ACC112 (cell line): ENCODE measurements at regions not wholly inside any gene's neighbourhood (a gene's known extent, or its start where the extent isn't known, plus 50 kb on each side); places are given as distances from the start of the nearest gene placed in this dataset.
"Not testable (repeated sequence)": the region's sequence is repeated elsewhere in the genome, so short reads cannot be mapped to it uniquely, and the experiment has no call there.

Experiments used
- H2AFZ ChIP-seq: fragments of 200-600 bp; sonication (generic); one replicate; pipeline ENCODE4 v1.6.0; 2017; ENCODE audit warnings: antibody characterized with exemption, low read length; ENCODE audit not compliant: unreplicated experiment
- H3K27ac ChIP-seq: fragments of 200-600 bp; sonication (generic); 2 replicates; pipeline ENCODE4 v1.5.1; 2014; ENCODE audit warnings: low read depth, mild to moderate bottlenecking, antibody characterized with exemption, low read length, moderate library complexity
- H3K27me3 ChIP-seq: fragments of 200-600 bp; sonication (generic); 2 replicates; pipeline ENCODE4 v1.6.1; 2014; ENCODE audit warnings: mild to moderate bottlenecking, antibody characterized with exemption, low read length, moderate library complexity, mixed read lengths; ENCODE audit not compliant: insufficient read depth
- H3K36me3 ChIP-seq: fragments of 200-600 bp; sonication (generic); 2 replicates; pipeline ENCODE4 v1.6.1; 2016; ENCODE audit warnings: mild to moderate bottlenecking, antibody characterized with exemption, low read length, moderate library complexity, mixed read lengths; ENCODE audit not compliant: insufficient read depth
- H3K4me1 ChIP-seq: fragments of 200-600 bp; sonication (generic); one replicate; pipeline ENCODE4 v1.6.1; 2016; ENCODE audit warnings: low read length, mixed read lengths; ENCODE audit not compliant: insufficient read depth, unreplicated experiment, control insufficient read depth
- H3K4me3 ChIP-seq: fragments of 200-600 bp; sonication (generic); 2 replicates; pipeline ENCODE4 v1.5.1; 2014; ENCODE audit warnings: mild to moderate bottlenecking, low read depth, low read length
- H3K79me2 ChIP-seq: fragments of 200-600 bp; sonication (generic); one replicate; pipeline ENCODE4 v1.6.0; 2016; ENCODE audit warnings: low read length; ENCODE audit not compliant: control insufficient read depth, unreplicated experiment, insufficient read depth

GRCh38 chr14:53620317-53620716, 336.3 kb downstream of the BMP4 start:
- H3K4me3 ChIP-seq = no peak overlapping the region
- no peak overlapping the region for H3K27ac ChIP-seq
- H3K27me3 ChIP-seq = peaks cover 12% of the 10 kb centered on the region
- no peaks in the 10 kb centered on the region for H3K36me3 ChIP-seq
- H3K4me1 ChIP-seq = no peaks in the 10 kb centered on the region
- H2AFZ ChIP-seq = no peak overlapping the region
- no peaks in the 10 kb centered on the region for H3K79me2 ChIP-seq

- no peak overlapping the region for H2AFZ ChIP-seq
- no peak overlapping the region for H3K27ac ChIP-seq
These were observed 336.9 kb downstream of the BMP4 start for GRCh38 chr14:53619691-53620231.

GRCh38 chr14:53616536-53616935, 340.1 kb downstream of the BMP4 start:
- H3K27me3 ChIP-seq, H3K4me3 ChIP-seq, H3K79me2 ChIP-seq, H3K4me1 ChIP-seq, H3K36me3 ChIP-seq, H2AFZ ChIP-seq, H3K27ac ChIP-seq: not testable (repeated sequence)

More at GRCh38 chr14:53619691-53620231, 336.9 kb downstream of the BMP4 start:
- peaks cover 6% of the 10 kb centered on the region; the same call in 1 of the 2 replicates for H3K27me3 ChIP-seq
- H3K4me1 ChIP-seq = no peaks in the 10 kb centered on the region
- no peaks in the 10 kb centered on the region for H3K36me3 ChIP-seq
- H3K79me2 ChIP-seq = no peaks in the 10 kb centered on the region
- no peak overlapping the region for H3K4me3 ChIP-seq

- no peaks in the 10 kb centered on the region for H3K27me3 ChIP-seq
- H3K4me1 ChIP-seq = no peaks in the 10 kb centered on the region
- H3K79me2 ChIP-seq = no peaks in the 10 kb centered on the region
- H3K27ac ChIP-seq = no peak overlapping the region
- H2AFZ ChIP-seq = no peak overlapping the region
- H3K36me3 ChIP-seq = no peaks in the 10 kb centered on the region
- no peak overlapping the region for H3K4me3 ChIP-seq
These were observed 341.4 kb downstream of the BMP4 start for GRCh38 chr14:53615252-53615651.

GRCh38 chr14:53613404-53614253, 343.0 kb downstream of the BMP4 start:
- Histone ChIP-seq H3K4me1 (no peaks in the 10 kb centered on the region), H2AFZ (no peak overlapping the region)

GRCh38 chr14:53610947-53611346, 345.7 kb downstream of the BMP4 start:
- H3K4me3 ChIP-seq = no peak overlapping the region
- no peaks in the 10 kb centered on the region for H3K36me3 ChIP-seq
- no peak overlapping the region for H3K27ac ChIP-seq
- peaks cover 6% of the 10 kb centered on the region for H3K27me3 ChIP-seq
- H3K4me1 ChIP-seq = no peaks in the 10 kb centered on the region
- no peak overlapping the region for H2AFZ ChIP-seq
- H3K79me2 ChIP-seq = no peaks in the 10 kb centered on the region

More at GRCh38 chr14:53613404-53614253, 343.0 kb downstream of the BMP4 start:
- Histone ChIP-seq H3K36me3 (no peaks in the 10 kb centered on the region), H3K27me3 (peaks cover 6% of the 10 kb centered on the region; the same call in 1 of the 2 replicates), H3K79me2 (no peaks in the 10 kb centered on the region), H3K27ac (no peak overlapping the region), H3K4me3 (no peak overlapping the region)

GRCh38 chr14:53609009-53609408, 347.6 kb downstream of the BMP4 start:
- Histone ChIP-seq H3K79me2 (no peaks in the 10 kb centered on the region), H2AFZ (no peak overlapping the region), H3K27ac (no peak overlapping the region), H3K4me3 (no peak overlapping the region), H3K4me1 (no peaks in the 10 kb centered on the region), H3K36me3 (no peaks in the 10 kb centered on the region), H3K27me3 (peaks cover 9% of the 10 kb centered on the region)

GRCh38 chr14:53608369-53608768, 348.3 kb downstream of the BMP4 start:
- H2AFZ ChIP-seq = no peak overlapping the region
- peaks cover 9% of the 10 kb centered on the region for H3K27me3 ChIP-seq
- no peaks in the 10 kb centered on the region for H3K36me3 ChIP-seq
- H3K27ac ChIP-seq = no peak overlapping the region
- no peaks in the 10 kb centered on the region for H3K79me2 ChIP-seq
- no peak overlapping the region for H3K4me3 ChIP-seq
- H3K4me1 ChIP-seq = no peaks in the 10 kb centered on the region

GRCh38 chr14:53606203-53606602, 350.4 kb downstream of the BMP4 start:
- Histone ChIP-seq H3K27ac (no peak overlapping the region), H2AFZ (no peak overlapping the region), H3K27me3 (peaks cover 21% of the 10 kb centered on the region), H3K4me1 (no peaks in the 10 kb centered on the region), H3K79me2 (no peaks in the 10 kb centered on the region), H3K4me3 (no peak overlapping the region), H3K36me3 (no peaks in the 10 kb centered on the region)

GRCh38 chr14:53605562-53605961, 351.1 kb downstream of the BMP4 start:
- Histone ChIP-seq H3K27me3 (peaks cover 21% of the 10 kb centered on the region), H2AFZ (no peak overlapping the region), H3K79me2 (no peaks in the 10 kb centered on the region), H3K36me3 (no peaks in the 10 kb centered on the region), H3K27ac (no peak overlapping the region), H3K4me1 (no peaks in the 10 kb centered on the region), H3K4me3 (no peak overlapping the region)

- no peaks in the 10 kb centered on the region for H3K36me3 ChIP-seq
- H3K79me2 ChIP-seq = no peaks in the 10 kb centered on the region
- no peak overlapping the region for H3K27ac ChIP-seq
- peaks cover 23% of the 10 kb centered on the region for H3K27me3 ChIP-seq
- no peak overlapping the region for H2AFZ ChIP-seq
- no peak overlapping the region for H3K4me3 ChIP-seq
- H3K4me1 ChIP-seq = no peaks in the 10 kb centered on the region
These were observed 352.6 kb downstream of the BMP4 start for GRCh38 chr14:53603994-53604393.
